Glomerular visceral epithelial cell (primary cell): ENCODE measurements at regions not wholly inside any gene's neighbourhood (a gene's known extent, or its start where the extent isn't known, plus 50 kb on each side); places are given as distances from the start of the nearest gene placed in this dataset.
"Not testable (repeated sequence)": the region's sequence is repeated elsewhere in the genome, so short reads cannot be mapped to it uniquely, and the experiment has no call there.

ENCODE experiments used
- DNase-seq: peaks from one replicate; pipeline ENCODE4 v3.0.0-alpha.2; 2016; ENCODE audit errors: extremely low spot score

DNA sequence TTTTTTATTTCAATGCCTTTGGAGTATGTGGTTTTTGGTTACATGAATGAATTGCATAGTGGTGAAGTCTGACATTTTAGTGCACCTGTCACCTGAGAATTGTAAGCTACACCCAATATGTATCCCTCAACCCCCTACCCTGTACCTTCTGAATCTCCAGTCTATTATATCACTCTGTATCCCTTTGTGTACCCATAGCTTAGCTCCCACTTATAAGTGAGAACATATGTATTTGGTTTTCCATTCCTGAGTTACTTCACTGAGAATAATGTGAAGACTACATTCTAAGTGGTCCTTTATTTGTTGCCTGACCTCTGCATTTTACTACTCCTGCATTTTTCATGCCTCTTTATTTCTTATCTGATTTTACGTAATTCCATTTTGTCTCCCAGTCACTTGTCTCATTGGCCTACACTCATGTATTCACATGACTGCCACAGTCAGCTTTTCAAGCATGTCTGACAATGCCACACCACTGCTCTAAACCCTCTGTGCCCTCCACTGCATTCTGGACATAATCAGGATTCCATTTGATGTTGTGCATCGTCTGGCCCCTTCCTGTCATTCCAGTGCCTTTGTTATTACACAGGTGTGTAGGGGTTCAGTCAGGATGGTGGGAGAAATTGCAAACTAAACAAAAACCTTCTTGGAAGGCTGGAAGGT, 1325.5 kb downstream of the XPNPEP1 start:
- no peak for DNase-seq

DNA sequence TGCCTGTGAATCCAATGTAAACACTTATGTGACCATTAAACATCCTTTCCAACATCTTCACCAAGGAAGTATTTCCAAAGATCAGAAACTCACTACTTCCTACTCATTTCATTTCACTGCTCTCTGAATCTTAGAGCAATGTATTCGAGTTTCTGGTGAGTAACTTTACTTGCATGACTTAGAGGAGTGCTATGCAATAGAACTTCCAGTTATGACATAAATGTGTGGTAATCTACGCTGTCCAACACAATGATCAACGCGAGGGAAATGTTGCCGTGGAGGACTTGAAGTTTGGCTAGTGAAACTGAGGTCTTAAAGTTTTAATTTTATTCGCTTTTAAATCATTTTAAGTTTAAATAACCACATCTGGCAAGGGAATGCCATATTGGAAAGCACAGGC, 1326.3 kb downstream of the XPNPEP1 start:
- DNase-seq, result no peak

DNA sequence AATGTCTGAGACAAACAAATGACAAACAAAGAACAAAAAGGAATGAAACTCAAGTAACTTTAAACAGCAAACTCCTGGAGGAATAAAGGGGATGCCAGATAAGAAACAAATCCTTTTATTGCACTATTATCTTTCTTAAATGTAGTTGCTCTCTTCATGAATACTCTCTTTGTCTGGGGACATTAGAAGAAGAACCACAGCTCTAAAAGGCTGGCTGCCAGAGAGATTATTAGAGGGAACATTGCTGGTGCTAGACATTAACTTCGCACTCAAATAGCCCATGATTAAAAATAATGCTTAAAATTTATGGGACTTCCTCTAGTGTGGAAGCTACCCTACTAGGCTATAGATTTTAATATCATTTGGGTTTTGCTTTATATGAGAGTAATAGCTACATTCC, 1330.4 kb downstream of the XPNPEP1 start:
- no peak for DNase-seq

DNA sequence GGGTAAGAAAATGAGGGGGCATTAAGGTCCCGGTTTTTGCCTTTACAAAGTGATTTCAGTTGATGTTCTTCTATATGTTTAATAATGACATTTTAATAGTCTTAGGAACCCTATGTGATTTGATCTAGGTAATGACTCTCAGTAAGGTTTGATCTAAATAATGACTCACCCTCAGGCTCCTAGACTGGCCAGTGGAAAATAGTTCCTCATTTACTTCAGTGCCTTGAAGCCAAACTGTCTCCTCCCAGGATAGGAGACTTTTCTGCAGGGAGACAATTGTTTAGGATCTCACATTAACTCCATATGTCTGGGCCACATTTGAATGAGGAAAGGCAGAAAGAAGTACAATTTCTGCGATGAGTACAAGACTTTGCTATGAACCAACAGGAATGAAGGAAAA, 1331.9 kb downstream of the XPNPEP1 start:
- DNase-seq, result no peak

DNA sequence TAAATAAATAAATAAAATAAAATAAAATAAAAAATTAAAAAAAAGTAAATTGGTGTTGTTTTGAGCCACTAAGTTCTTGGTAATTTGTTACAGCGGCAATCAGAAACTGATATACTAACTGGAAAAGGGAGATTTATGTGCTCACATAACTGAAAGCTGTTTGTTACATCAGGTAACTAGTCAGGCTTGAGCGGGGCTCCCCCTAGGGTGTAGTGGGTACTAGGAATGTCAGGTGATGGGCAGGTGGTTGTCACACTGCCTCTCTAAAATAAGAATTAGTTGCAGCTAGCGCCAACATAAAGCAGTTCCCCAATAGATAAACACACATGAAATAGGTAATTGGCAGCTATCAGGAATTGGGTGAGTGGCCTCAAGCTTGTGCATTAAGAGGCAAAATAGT, 1336.9 kb downstream of the XPNPEP1 start:
- DNase-seq, result no peak

DNA sequence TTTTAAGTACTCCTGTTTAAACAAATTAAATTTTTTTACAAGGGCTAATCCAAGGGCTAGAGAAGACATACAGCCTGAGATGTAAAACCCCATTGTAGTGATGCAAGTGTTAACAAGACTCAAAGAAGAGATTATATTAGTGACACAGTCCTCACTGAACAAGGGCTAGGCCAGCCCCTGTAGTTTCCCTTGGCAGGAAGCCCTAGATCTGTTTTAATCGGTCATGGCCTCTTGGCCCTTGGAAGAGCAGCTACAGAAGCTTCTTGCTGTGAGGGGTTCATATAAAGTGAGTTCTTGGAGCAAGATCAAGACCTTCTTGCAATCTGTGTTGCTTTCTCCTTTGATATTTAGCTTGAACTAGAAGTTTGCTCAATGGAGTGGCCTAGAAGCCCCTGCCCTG, 1339.4 kb downstream of the XPNPEP1 start:
- no peak for DNase-seq

DNA sequence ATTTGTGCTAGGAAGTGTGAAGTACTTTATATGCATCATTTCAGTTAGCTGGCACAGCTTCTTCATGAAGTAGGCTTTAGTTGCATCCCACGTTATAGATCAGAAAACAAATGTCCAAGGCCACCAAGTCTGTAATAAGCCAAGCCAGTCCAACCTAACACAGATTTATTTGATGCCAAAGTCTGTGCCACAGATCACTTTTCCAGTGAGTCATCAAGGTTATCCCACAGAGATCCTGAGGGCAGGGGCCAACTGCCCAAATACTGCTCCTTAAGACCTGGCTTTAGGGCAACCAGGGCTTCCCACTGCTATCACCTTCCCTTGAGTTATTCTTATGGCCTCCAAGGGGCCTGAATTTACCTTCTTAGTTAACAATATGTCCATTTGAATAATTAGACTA, 1340.4 kb downstream of the XPNPEP1 start:
- no peak for DNase-seq

DNA sequence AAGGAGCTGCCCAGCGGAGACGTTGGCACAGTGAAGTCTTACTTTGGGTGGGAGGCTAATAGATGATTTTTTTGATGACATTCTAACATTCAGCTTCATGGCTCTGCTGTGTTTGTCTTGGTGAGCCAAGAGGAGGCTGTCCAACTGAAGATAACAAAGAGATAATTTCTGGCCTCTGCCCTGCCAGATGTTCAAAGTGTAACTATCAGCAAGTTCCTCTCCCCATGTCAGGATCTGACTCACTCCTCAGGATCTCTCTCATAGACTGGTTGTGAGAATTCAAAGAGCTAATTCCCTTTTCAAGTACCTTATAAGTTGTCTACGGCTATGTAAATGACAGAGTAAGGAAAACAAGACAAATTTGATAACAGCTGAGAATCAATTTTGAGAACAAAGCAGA, 1340.9 kb downstream of the XPNPEP1 start:
- DNase-seq, result no peak

DNA sequence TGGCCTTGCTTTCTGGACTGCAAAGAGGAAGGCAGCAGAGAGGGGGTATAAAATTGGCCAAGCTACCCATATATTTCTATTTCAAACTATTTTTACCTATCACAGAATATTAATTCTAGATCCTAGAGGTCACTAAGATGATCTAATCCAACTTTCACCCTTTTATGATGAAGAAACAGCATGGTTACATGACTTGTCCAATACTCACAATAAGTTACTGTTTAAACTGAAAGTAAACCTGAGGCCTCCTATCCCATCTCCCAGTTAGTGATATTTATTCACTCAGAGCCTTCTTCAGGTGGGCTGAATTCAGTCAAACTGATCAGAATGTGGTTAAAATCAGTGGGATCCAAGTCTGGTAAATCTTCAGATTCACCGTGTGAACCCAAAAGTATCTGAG, 1345.1 kb downstream of the XPNPEP1 start:
- no peak for DNase-seq

DNA sequence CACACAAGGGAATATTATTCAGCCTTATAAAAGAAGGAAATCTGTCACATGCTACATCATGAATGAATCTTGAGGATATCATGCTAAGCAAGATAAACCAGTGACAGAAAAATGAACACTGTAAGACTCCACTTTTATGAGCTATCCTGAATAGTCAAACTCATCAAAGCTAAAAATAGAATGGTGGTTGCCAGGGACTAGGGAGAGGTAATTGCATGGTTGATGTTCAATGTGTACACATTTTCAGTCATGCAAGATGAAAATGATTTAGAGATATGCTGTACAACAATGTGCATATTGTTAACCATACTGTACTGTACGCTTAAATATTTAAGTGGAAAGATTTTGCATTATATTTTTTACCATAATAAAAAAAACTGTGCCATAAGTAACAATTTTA, 1349.1 kb downstream of the XPNPEP1 start:
- no peak for DNase-seq

DNA sequence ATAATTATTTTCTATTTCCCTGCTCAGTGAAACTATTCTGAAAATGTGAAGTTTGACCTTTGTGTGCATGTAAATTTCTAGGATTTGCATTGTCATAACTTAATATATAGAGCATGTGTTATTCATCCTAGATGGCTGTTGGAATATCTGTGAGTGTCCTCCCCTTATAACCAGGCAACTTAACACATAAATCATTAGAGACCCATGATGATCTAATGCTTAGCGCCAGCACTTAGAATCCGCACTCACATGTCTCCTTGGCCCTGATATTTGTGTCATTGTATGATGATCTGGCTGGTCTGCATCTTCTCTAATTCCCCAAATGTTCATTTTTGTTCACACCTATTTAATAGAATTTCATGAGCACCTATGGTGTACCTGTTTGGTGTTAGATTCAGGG, 1354.5 kb downstream of the XPNPEP1 start:
- no peak for DNase-seq

DNA sequence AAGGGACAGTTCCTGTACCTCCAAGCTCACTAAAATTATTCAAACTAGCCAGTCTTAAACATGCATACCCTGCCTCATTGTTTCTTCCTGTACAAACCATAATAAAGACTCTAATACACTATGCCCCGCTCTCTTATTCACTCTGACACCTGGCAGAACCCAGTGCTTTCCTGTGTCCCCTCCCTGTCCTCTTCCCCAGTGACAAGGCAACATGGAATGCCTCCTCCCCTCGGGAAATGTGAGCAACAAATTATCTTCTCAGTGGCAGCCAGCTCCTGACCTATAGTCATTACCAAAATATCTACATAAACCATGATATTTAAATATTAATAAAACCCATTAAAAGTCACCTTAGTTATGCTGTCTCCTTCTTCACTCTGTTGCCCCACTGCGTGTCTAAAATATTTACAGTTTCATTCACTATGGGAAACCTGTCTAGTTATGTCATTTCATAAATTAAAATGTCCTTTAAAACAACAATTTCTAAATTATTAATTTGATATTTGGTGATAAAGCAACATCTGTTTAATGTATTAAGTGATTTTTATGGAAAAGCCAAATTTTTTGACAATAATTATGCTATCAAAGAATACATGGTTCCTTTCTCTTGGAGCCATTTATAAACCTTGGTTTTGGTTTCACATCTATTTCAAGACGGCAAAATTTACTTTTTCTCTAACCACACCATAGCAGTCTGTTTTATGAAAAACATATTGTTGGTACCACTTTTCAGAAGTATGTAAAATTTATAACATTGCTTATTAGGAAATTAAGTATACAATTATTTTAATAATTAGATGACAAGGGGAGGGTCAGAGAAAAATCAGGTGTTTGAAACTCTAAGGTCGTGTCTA, 1355.2 kb downstream of the XPNPEP1 start:
- DNase-seq, result no peak

DNA sequence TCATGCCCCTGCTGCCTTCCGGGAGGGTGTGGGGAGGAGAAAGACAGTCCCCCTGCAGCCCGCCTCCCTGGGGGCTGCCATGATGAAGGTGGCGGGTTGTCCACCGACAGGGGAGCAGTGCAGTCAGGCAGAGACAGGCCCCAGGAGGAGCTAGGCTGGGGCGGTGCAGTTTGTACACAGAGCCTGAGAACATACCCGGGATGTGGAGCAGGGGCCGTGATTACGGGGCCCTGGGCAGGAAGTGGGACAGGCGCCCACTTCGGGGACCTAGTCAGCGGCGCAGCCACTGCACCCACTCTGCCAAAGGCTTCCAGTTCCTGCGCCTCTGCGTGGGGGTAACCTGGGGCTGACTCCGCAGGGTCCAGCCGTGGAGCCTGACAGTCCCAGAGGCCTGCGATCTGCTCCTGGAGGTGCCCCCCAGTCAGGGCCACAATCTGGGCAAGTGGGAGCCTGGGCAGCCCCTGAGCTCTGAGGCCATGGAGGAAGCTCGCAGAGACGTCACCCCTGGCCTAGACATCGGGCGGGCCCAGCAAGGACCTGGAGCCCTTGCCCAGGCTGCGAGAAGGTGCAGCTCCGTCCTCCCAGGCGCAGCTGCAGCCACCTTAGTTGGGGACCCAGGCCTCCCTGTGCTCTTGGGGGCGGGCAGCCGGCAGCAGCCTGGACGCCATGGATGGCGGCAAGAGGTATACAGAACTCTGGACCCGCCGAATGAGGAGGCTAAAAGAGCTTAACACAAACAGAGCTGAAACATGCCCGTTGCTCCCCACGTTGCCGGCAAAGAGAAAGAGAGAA, 1356.8 kb downstream of the XPNPEP1 start:
- DNase-seq, result no peak

DNA sequence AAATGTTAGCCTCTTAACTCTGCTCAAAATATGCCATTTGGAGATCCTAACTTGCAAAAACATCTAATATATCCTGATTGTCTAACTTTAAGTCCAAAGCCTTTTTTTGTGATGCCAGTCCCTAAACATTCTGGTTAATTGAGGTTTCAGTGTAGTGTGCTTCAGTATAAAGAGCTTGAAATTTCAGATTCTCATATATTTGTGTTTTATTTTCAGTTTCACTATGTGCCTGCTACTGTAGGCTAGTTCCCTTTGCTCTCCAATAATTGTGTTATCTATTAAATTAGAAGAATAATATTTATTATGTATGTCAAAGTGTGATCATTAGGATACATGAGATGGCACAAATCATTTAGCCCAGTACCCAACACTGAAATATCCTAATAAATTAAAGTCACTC, 1361.2 kb downstream of the XPNPEP1 start:
- no peak for DNase-seq

DNA sequence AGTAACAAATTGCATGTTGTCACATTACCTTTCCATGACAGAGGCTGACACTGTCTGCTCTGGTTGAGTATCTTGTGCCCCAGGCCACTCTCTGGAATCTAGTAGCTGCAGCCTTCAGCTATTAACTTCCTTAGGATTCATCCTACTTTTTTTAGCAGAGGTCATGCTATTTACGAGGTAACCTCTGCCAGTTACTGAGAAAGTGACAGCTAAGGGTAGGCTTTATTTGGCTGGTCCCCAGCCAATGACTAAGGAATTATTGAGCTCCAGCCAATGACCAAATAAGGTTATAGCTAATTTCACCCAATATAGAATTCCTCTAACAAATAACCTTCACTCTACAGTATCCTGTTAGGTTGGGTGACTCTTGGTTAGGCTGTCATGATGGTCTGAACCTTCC, 1361.7 kb downstream of the XPNPEP1 start:
- DNase-seq, result no peak

DNA sequence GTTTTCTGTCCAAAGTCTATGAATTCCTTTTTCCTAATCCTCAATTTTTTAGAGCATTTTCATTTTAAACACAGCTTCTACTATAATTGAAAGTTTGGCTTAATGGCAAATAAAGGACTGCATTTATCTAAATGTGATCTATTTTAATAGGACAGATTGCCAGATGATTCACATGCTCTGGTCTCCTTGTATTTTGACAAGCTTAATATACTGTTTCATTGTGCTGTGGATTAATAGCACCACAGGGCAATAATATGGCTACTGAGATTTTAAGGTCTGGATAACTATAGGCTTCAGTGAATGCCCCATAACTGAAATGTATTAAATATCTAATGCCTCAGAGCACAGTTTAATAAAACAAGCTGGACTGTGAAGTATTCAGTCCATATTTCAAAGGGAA, 1362.8 kb downstream of the XPNPEP1 start:
- no peak for DNase-seq

DNA sequence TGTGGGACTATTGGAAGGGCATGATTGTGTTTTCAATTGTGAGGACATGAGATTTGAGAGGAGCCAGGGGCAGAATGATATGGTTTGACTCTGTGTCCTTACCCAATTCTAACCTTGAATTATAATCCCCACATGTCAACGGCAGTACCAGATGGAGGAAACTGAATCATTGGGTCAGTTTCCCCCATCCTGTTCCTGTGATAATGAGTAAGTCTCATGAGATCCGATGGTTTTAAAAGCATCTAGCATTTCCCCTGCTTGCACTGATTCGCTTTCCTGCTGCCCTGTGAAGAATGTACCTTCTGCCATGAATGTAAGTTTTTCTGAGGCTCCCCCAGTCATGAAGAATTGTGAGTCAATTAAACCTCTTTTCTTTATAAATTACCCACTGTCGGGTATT, 1367.1 kb downstream of the XPNPEP1 start:
- no peak for DNase-seq

DNA sequence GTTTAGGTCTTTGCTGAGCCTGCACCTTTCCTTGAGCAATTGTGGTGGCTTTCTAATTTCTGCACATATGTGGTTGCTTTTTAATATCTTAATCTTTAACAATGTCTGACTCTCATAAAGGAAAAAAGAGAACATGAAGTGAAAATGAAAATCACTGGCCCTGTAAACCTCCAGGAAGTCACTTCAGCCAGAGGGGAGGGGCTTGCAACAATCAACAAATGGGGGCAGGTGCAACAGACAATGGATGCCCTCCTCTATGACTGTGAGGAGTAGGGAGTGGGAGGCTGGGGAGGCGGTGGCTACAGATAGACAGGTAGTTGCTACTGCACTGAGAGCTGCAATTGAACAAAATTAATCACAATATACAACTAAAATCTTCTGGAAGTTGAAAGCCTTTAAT, 1377.4 kb downstream of the XPNPEP1 start:
- DNase-seq, result no peak

DNA sequence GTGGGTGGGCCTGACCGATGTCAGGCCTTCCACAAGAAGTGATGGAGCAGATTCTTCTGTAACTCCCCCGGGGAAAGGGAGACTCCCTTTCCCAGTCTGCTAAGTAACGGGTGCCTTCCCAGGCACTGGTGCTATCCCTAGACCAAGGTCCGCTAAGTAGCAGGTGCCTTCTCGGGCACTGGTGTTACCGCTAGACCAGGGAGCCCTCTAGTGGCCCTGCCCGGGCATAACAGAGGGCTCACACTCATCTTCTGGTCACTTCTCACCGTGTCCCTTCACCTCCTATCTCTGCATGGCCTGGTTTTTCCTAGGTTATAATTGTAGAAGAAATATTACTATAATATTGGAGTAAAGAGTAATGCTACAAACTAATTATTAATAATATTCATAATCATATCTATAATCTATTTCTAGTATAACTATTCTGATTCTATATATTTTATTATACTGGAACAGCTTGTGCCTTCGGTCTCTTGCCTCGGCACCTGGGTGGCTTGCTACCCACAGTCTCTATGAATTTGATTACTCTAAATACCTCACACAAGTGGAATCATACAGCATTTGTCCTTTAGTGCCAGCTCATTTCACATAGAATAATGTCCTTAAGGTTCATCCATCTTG, 1378.7 kb downstream of the XPNPEP1 start:
- peak; percentile 18 for DNase-seq

DNA sequence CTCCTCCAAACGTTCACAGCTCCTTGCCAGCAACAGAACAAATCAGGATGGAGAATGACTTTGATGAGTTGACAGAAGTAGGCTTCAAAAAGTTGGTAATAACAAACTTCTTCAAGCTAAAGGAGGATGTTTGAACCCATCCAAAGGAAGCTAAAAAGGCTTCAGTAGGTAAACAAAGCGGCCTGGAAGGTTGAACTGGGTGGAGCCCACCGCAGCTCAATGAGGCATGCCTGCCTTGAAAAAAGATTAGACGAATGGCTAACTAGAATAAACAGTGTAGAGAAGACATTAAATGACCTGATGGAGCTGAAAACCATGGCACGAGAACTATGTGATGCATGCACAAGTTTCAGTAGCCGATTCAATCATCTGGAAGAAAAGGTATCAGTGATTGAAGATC, 1369.0 kb upstream of the SORCS1 start:
- not testable (repeated sequence) for DNase-seq

DNA sequence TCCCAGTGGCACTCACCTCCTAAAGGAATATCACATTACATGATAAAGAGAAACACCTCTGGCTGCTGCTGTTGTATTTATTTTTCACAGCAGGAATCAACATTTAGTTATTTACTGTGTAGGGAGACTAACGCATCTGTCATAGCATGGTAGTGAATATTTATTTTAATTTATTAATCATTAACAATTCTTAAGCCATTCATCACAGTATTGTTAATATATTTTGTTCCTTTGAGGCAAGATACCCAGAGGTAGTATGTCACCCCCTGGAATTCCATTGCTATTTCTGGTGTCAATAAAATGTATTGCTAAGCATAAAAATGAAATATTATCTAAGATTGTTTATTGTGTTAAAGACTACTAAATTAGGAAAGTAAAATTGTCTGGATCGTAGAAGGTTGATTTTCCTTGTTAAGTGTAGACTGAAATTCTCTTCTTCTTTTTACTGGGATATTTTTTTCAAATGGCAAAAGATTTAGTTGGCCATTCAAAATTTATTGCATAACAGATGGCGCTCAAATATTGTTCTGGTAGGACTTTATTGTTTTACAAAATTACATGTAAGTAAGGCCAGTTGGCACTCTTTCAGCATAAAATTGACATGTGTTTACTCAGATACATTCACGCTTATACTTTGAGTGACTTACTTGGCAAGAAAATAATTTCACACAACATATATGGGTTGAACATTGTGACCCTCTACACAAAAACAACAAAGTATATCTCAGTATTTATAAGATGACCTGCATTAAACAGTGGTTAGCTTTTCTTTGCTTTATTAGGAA, 1358.7 kb upstream of the SORCS1 start:
- no peak for DNase-seq
